ENCODE measurements at regions not wholly inside any gene's neighbourhood (a gene's known extent, or its start where the extent isn't known, plus 50 kb on each side); places are given as distances from the start of the nearest gene placed in this dataset.

- no peaks in the 10 kb centered on the region for H3K36me3 ChIP-seq
- WGBS, 2 donors, result 80 to 90% methylated on average over 3 of the region's 3 CpGs
- H3K27ac ChIP-seq, result no peak overlapping the region
- intact Hi-C loops (cut with DNase I), result no loop called here
- no peaks in the 10 kb centered on the region for H3K4me1 ChIP-seq
- TF ChIP-seq POLR2AphosphoS5 (IDR thresholded peaks at IDR 0.05) (no peak), EP300 (IDR thresholded peaks at IDR 0.05) (no peak), CTCF (IDR thresholded peaks at IDR 0.05) (no peak), POLR2A (IDR thresholded peaks at IDR 0.05) (no peak)
- no peaks in the 10 kb centered on the region for H3K27me3 ChIP-seq
- no peaks in the 10 kb centered on the region for H3K9me3 ChIP-seq
- H3K4me3 ChIP-seq, result no peak overlapping the region
- no peak for DNase-seq
Measured at GRCh38 chr12:59911516-59911915, 315.7 kb downstream of the SLC16A7 start.

GRCh38 chr12:59916988-59917387, 321.2 kb downstream of the SLC16A7 start:
- H3K27ac ChIP-seq, result no peak overlapping the region
- H3K27me3 ChIP-seq, result no peaks in the 10 kb centered on the region
- no peaks in the 10 kb centered on the region for H3K4me1 ChIP-seq
- no peaks in the 10 kb centered on the region for H3K36me3 ChIP-seq
- intact Hi-C loops (cut with DNase I), result no loop called here
- no peak for TF ChIP-seq POLR2AphosphoS5 (IDR thresholded peaks at IDR 0.05)
- TF ChIP-seq EP300 (IDR thresholded peaks at IDR 0.05), result no peak
- TF ChIP-seq CTCF (IDR thresholded peaks at IDR 0.05), result no peak
- no peak for TF ChIP-seq POLR2A (IDR thresholded peaks at IDR 0.05)
- DNase-seq, result no peak
- H3K4me3 ChIP-seq, result no peak overlapping the region
- H3K9me3 ChIP-seq, result no peaks in the 10 kb centered on the region

- Histone ChIP-seq H3K27me3 (no peaks in the 10 kb centered on the region), H3K36me3 (no peaks in the 10 kb centered on the region), H3K4me1 (no peaks in the 10 kb centered on the region), H3K27ac (no peak overlapping the region), H3K9me3 (no peaks in the 10 kb centered on the region), H3K4me3 (no peak overlapping the region)
- TF ChIP-seq CTCF (IDR thresholded peaks at IDR 0.05) (no peak), EP300 (IDR thresholded peaks at IDR 0.05) (no peak), POLR2A (IDR thresholded peaks at IDR 0.05) (no peak), POLR2AphosphoS5 (IDR thresholded peaks at IDR 0.05) (no peak)
- DNase-seq, result no peak
- WGBS, 2 donors, result 84 to 85% methylated on average over 1 of the region's 1 CpG
- intact Hi-C loops (cut with DNase I), result no loop called here
Measured at GRCh38 chr12:59927032-59927431, 331.2 kb downstream of the SLC16A7 start.

GRCh38 chr12:59928416-59928815, 332.6 kb downstream of the SLC16A7 start:
- no peak for DNase-seq
- WGBS, 2 donors, result 86 to 92% methylated on average over 1 of the region's 1 CpG
- no peaks in the 10 kb centered on the region for H3K27me3 ChIP-seq
- no peak overlapping the region for H3K4me3 ChIP-seq
- no peak overlapping the region for H3K27ac ChIP-seq
- H3K36me3 ChIP-seq, result no peaks in the 10 kb centered on the region
- H3K4me1 ChIP-seq, result no peaks in the 10 kb centered on the region
- intact Hi-C loops (cut with DNase I), result no loop called here
- no peak for TF ChIP-seq POLR2AphosphoS5 (IDR thresholded peaks at IDR 0.05)
- no peak for TF ChIP-seq CTCF (IDR thresholded peaks at IDR 0.05)
- TF ChIP-seq EP300 (IDR thresholded peaks at IDR 0.05), result no peak
- TF ChIP-seq POLR2A (IDR thresholded peaks at IDR 0.05), result no peak
- no peaks in the 10 kb centered on the region for H3K9me3 ChIP-seq

GRCh38 chr12:59929110-59929509, 333.3 kb downstream of the SLC16A7 start:
- 84 to 96% methylated on average over 2 of the region's 2 CpGs for WGBS, 2 donors
- TF ChIP-seq POLR2AphosphoS5 (IDR thresholded peaks at IDR 0.05) (no peak), POLR2A (IDR thresholded peaks at IDR 0.05) (no peak), CTCF (IDR thresholded peaks at IDR 0.05) (no peak), EP300 (IDR thresholded peaks at IDR 0.05) (no peak)
- Histone ChIP-seq H3K27ac (no peak overlapping the region), H3K9me3 (no peaks in the 10 kb centered on the region), H3K4me3 (no peak overlapping the region), H3K27me3 (no peaks in the 10 kb centered on the region), H3K4me1 (no peaks in the 10 kb centered on the region), H3K36me3 (no peaks in the 10 kb centered on the region)
- intact Hi-C loops (cut with DNase I), result no loop called here
- no peak for DNase-seq

Data from sigmoid colon (tissue), 6 donors.